ENCODE measurements at regions not wholly inside any gene's neighbourhood (a gene's known extent, or its start where the extent isn't known, plus 50 kb on each side); places are given as distances from the start of the nearest gene placed in this dataset.
"Not testable (repeated sequence)": the region's sequence is repeated elsewhere in the genome, so short reads cannot be mapped to it uniquely, and the experiment has no call there.

GRCh38 chr2:65896446-65896845 is 464.0 kb upstream of the SPRED2 start:
- no peak for DNase-seq

GRCh38 chr2:65890131-65890530 is 457.7 kb upstream of the SPRED2 start:
- DNase-seq: not testable (repeated sequence)

- no peak for DNase-seq
Measured at GRCh38 chr2:65885266-65885665, 452.9 kb upstream of the SPRED2 start.

GRCh38 chr2:65881592-65881991 is 449.2 kb upstream of the SPRED2 start:
- no peak for DNase-seq

- no peak for DNase-seq
Measured at GRCh38 chr2:65880436-65880835, 448.0 kb upstream of the SPRED2 start.

GRCh38 chr2:65878011-65878340 is 445.6 kb upstream of the SPRED2 start:
- DNase-seq: no peak

GRCh38 chr2:65877331-65878010 is 445.1 kb upstream of the SPRED2 start:
- DNase-seq: no peak

- DNase-seq: no peak
Measured at GRCh38 chr2:65876114-65876513, 443.7 kb upstream of the SPRED2 start.

- no peak for DNase-seq
Measured at GRCh38 chr2:65870826-65871225, 438.4 kb upstream of the SPRED2 start.

GRCh38 chr2:65869296-65869695 is 436.9 kb upstream of the SPRED2 start:
- DNase-seq: no peak

- DNase-seq: no peak
Measured at GRCh38 chr2:65868177-65868576, 435.8 kb upstream of the SPRED2 start.

- no peak for DNase-seq
Measured at GRCh38 chr2:65867446-65867845, 435.0 kb upstream of the SPRED2 start.

GRCh38 chr2:65866148-65866547 is 433.7 kb upstream of the SPRED2 start:
- DNase-seq: no peak

GRCh38 chr2:65864619-65865018 is 432.2 kb upstream of the SPRED2 start:
- no peak for DNase-seq

- DNase-seq: no peak
Measured at GRCh38 chr2:65863713-65864112, 431.3 kb upstream of the SPRED2 start.

- DNase-seq: no peak
Measured at GRCh38 chr2:65856928-65857327, 424.5 kb upstream of the SPRED2 start.

- no peak for DNase-seq
Measured at GRCh38 chr2:65856423-65856822, 424.0 kb upstream of the SPRED2 start.

GRCh38 chr2:65850695-65851094 is 418.3 kb upstream of the SPRED2 start:
- DNase-seq: no peak

- DNase-seq: no peak
Measured at GRCh38 chr2:65846989-65847678, 414.7 kb upstream of the SPRED2 start.

GRCh38 chr2:65845442-65846182 is 413.2 kb upstream of the SPRED2 start:
- no peak for DNase-seq

GRCh38 chr2:65842104-65842503 is 409.7 kb upstream of the SPRED2 start:
- DNase-seq: no peak

- no peak for DNase-seq
Measured at GRCh38 chr2:65835975-65836549, 403.7 kb upstream of the SPRED2 start.

- no peak for DNase-seq
Measured at GRCh38 chr2:65834771-65835475, 402.5 kb upstream of the SPRED2 start.
